ENCODE measurements at regions not wholly inside any gene's neighbourhood (a gene's known extent, or its start where the extent isn't known, plus 50 kb on each side); places are given as distances from the start of the nearest gene placed in this dataset.

GRCh38 chr1:114231301-114231700 lies 77.6 kb upstream of the SYT6 start:
- Histone ChIP-seq H3K36me3 (no peaks in the 10 kb centered on the region), H3K4me1 (peaks cover 0 to 5% (median 0%) of the 10 kb centered on the region in 4 donors), H3K4me3 (no peak overlapping the region), H3K27me3 (no peaks in the 10 kb centered on the region), H3K9me3 (no peaks in the 10 kb centered on the region), H3K27ac (replicated peaks in 1 of 4) (no peak overlapping the region)
- WGBS, result 86% methylated on average over 4 of the region's 4 CpGs
- DNase-seq (ENCODE audit: extremely low spot score), result peak; percentile 91
- TF ChIP-seq EP300 (IDR thresholded peaks at IDR 0.05) (no peak), CTCF (IDR thresholded peaks at IDR 0.05) (no peak), POLR2AphosphoS5 (IDR thresholded peaks at IDR 0.05) (no peak), POLR2A (IDR thresholded peaks at IDR 0.05; ENCODE audit: low read depth) (no peak)
- intact Hi-C loops (cut with DNase I), result no loop called here

- Histone ChIP-seq H3K4me1 (peaks cover 0 to 4% (median 4%) of the 10 kb centered on the region in 4 donors), H3K9me3 (no peaks in the 10 kb centered on the region), H3K27me3 (no peaks in the 10 kb centered on the region), H3K36me3 (no peaks in the 10 kb centered on the region), H3K27ac (replicated peaks in 1 of 4) (no peak overlapping the region), H3K4me3 (no peak overlapping the region)
- peak; percentile 37 for DNase-seq (ENCODE audit: extremely low spot score)
- WGBS, result 88% methylated on average over 7 of the region's 7 CpGs
- no peak for TF ChIP-seq POLR2AphosphoS5 (IDR thresholded peaks at IDR 0.05)
- no peak for TF ChIP-seq CTCF (IDR thresholded peaks at IDR 0.05)
- TF ChIP-seq POLR2A (IDR thresholded peaks at IDR 0.05; ENCODE audit: low read depth), result no peak
- no peak for TF ChIP-seq EP300 (IDR thresholded peaks at IDR 0.05)
- intact Hi-C loops (cut with DNase I), result no loop called here
These were observed 75.7 kb upstream of the SYT6 start for GRCh38 chr1:114229368-114229767.

DNA sequence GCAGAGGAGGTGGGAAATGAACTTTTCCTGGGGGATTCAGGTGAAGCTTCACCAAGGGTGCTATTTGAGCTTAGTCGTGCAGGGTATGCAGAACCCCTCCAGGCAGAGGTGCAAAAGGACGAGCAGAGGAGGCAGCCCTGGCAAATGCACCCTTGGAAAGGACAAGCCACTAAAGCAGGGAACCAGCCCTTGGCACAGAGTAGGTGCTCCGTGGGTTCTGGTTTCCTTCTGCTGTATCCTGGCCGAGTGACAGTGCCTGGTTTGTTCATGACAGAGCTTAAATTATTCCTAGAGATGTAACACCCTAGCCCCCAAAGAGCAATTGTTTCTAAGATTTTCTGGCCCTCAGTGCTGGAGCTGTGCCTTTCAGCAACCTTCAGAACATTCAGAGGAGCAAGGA lies 73.4 kb upstream of the SYT6 start:
- Histone ChIP-seq H3K27ac (replicated peaks in 1 of 4) (no peak overlapping the region), H3K9me3 (no peaks in the 10 kb centered on the region), H3K4me1 (peaks cover 0 to 8% (median 7%) of the 10 kb centered on the region in 4 donors), H3K4me3 (no peak overlapping the region), H3K36me3 (no peaks in the 10 kb centered on the region), H3K27me3 (no peaks in the 10 kb centered on the region)
- no peak for DNase-seq (ENCODE audit: extremely low spot score)
- intact Hi-C loops (cut with DNase I), result no loop called here
- TF ChIP-seq POLR2AphosphoS5 (IDR thresholded peaks at IDR 0.05), result no peak
- no peak for TF ChIP-seq POLR2A (IDR thresholded peaks at IDR 0.05; ENCODE audit: low read depth)
- no peak for TF ChIP-seq EP300 (IDR thresholded peaks at IDR 0.05)
- TF ChIP-seq CTCF (IDR thresholded peaks at IDR 0.05), result no peak
- WGBS, result 70% methylated on average over 3 of the region's 4 CpGs

GRCh38 chr1:114224196-114224907 lies 70.7 kb upstream of the SYT6 start:
- intact Hi-C loops (cut with DNase I), result no loop called here
- H3K36me3 ChIP-seq, result no peaks in the 10 kb centered on the region
- H3K4me1 ChIP-seq, result peaks cover 0 to 14% (median 12%) of the 10 kb centered on the region in 4 donors
- no peaks in the 10 kb centered on the region for H3K27me3 ChIP-seq
- no peaks in the 10 kb centered on the region for H3K9me3 ChIP-seq
- WGBS, result 50% methylated on average over 6 of the region's 7 CpGs
- H3K27ac ChIP-seq (replicated peaks in 1 of 4), result no peak overlapping the region
- peak; percentile 86 for DNase-seq (ENCODE audit: extremely low spot score)
- no peak overlapping the region for H3K4me3 ChIP-seq
- TF ChIP-seq POLR2AphosphoS5 (IDR thresholded peaks at IDR 0.05) (no peak), CTCF (IDR thresholded peaks at IDR 0.05) (no peak), POLR2A (IDR thresholded peaks at IDR 0.05; ENCODE audit: low read depth) (no peak), EP300 (IDR thresholded peaks at IDR 0.05) (no peak)

DNA sequence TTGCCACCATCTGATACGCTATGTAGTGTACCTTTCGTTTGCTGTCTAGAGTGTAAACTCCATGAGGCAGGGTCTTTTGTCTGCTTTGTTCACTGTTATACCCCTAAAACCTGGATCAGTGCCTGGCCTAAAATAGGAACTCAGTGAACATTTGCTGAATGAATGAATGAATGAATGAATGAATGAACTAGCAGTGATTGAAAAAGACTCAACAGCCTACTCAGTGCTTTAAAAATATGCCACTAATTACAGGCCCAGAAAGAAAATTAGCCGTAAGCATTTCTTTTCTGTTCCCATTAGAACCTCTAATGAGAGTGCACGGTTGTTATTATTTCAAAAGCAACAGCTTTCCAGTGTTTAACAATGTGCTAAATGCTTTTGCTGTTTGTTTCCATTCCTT lies 69.3 kb upstream of the SYT6 start:
- peaks cover 0 to 25% (median 22%) of the 10 kb centered on the region in 4 donors for H3K4me1 ChIP-seq
- WGBS, result 82% methylated on average over 4 of the region's 4 CpGs
- H3K27ac ChIP-seq (replicated peaks in 1 of 4), result no peak overlapping the region
- no peak for TF ChIP-seq CTCF (IDR thresholded peaks at IDR 0.05)
- TF ChIP-seq POLR2AphosphoS5 (IDR thresholded peaks at IDR 0.05), result no peak
- TF ChIP-seq POLR2A (IDR thresholded peaks at IDR 0.05; ENCODE audit: low read depth), result no peak
- TF ChIP-seq EP300 (IDR thresholded peaks at IDR 0.05), result no peak
- H3K4me3 ChIP-seq, result no peak overlapping the region
- no peak for DNase-seq (ENCODE audit: extremely low spot score)
- H3K9me3 ChIP-seq, result no peaks in the 10 kb centered on the region
- no peaks in the 10 kb centered on the region for H3K36me3 ChIP-seq
- no peaks in the 10 kb centered on the region for H3K27me3 ChIP-seq
- intact Hi-C loops (cut with DNase I), result no loop called here

Data from esophagus muscularis mucosa (tissue), 4 donors.